Fibroblast of skin of back (primary cell): ENCODE measurements at regions not wholly inside any gene's neighbourhood (a gene's known extent, or its start where the extent isn't known, plus 50 kb on each side); places are given as distances from the start of the nearest gene placed in this dataset.
"Not testable (repeated sequence)": the region's sequence is repeated elsewhere in the genome, so short reads cannot be mapped to it uniquely, and the experiment has no call there.

ENCODE experiments used
- DNase-seq: peaks from one replicate; pipeline ENCODE4 v3.0.0-alpha.2; 2013

DNA sequence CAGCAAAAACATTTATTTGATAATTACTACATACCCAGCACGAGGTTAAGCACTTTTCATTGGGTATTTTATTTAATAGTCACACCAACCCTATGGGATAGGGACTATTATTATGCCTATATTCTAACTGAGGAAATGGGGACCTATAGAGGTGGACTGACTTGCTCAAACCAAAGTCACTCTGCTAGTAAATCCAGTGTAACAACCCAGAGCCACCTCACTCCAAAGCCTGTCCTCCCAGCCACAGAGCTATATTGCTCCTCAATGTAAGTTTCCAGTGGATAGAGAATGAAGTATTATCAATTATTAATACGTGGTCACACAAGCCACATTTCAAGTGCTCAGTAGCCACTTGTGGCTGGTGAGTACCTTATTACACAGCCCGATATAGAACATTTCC, 97.5 kb downstream of the RGS2 start:
- no peak for DNase-seq

DNA sequence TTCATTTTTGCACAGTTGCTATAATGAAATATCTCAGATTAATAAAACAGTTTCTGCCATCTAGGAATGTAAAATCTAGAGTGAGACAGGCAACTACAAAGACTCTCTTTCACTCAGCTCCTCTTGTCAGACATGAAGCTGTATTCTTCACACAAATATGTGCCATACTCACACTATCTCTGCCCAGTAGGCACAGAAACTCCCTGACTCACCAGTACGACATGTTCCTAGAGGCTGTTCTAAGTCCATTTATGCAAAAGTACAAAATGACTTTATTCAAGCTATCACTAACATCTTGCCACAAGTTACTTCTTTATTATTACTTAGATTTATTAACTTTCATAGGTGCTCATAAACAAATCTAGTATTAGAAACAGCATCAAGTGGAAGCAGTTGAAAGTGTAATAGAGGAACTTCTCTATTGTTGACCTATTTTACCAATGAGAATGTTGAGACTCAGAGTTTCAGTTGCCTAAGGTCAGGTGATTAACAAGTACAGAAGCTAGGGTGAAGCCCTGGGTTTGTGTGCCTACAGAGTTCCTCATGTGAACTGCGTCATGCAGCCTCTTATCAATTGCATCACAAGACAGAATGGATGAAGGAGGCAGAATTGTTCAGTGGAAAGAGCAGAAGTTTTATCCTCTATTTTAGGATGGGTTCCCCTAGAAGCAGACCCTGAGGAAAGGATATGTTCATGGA, 98.9 kb downstream of the RGS2 start:
- peak; percentile 19 for DNase-seq

- DNase-seq, result not testable (repeated sequence)
Measured at GRCh38 chr1:192911896-192912656, 103.2 kb downstream of the RGS2 start.

DNA sequence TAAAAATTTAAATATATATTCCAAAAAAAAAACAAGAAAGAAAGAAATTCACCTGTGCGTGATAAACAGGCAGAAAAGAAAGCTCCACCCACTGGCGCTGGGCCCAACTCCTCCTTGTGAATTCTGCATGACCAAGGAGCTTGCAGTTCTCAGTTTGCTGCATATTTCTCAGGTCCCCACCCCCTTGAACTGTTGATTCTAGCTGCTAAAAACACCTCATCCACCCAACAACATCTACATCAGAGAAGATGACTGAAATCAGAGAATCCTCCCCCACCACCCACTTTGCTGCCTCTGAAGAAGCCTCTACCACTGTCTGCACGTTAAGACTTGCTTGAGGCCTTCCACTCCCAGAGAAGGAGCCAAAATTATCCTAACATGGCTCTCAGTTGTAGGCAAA, 104.8 kb downstream of the RGS2 start:
- DNase-seq, result no peak

GRCh38 chr1:192914092-192914491, 105.3 kb downstream of the RGS2 start:
- no peak for DNase-seq

GRCh38 chr1:192914696-192915095, 105.9 kb downstream of the RGS2 start:
- DNase-seq, result no peak

DNA sequence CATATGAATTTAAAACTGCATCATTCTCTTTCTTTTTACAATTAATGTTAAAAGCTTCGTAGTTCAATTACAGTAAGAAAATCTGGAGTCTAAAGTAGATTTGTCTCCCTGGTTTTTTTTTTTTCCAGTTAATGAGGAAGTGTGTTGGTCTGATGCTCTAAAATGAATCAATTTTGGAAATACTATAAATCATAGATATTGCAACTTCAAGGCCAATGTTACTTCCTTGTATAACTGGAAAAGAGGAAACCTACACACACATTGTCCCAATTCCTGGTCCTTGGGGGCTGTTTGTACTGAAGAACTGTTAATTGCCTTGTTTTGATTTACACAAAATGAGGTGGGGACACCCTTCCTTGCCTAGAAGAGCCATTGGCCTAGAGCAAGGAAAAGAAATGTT, 107.2 kb downstream of the RGS2 start:
- DNase-seq, result no peak

DNA sequence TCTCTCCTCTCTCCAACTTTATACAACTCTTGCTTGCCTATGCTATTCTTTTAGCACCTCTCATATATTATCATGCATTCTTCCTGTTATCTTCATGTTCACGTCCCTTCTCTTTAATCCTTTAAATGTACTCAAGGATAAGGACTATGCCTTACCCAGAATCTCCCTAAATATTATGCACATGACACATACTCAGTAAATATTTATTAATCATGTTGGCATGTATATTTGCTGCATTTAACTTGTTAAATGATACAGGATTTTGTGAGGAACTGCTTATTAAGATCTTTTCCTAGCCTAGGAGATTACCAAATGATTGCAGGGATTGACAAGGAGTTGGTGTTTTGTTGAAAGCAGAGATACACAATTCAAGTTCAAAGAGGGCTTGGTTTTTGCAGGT, 109.4 kb downstream of the RGS2 start:
- DNase-seq, result no peak

DNA sequence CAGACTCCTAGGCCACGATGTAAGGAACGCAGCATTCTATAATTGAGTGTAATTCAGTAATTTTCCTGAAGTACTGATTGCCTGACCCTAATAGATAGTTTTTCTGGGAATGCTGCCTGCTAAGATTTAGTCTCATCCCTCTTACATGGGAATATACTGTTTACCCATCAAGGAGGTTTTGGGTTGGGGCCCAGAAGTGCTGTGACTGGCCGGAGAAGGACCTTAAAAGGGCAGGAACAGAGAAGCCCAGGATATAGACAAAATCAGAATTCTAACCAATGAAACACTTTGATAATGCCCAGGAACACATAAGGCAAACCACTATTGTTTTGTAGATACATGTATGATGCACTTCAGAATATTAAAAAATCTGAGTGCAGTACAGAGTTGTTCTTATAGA, 111.6 kb downstream of the RGS2 start:
- no peak for DNase-seq

DNA sequence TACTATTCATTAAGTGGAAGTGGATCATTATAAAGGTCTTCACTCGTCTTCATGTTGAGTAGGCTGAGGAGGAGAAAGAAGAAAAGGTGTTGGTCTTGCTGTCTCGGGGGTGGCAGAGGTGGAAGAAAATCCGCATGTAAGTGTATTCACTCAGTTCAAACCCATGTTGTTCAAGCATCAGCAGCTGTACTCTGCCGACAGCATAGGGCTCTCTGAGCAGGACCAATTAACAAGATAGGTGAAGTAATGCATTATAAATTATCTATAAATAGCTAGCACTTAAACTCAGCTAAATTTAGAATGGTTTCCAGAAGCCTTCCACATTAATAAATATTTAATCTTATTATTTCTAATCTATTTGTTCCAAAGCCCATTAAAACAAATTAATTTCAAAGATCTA, 116.8 kb downstream of the RGS2 start:
- DNase-seq, result no peak

GRCh38 chr1:192926736-192927135, 117.9 kb downstream of the RGS2 start:
- DNase-seq, result no peak

DNA sequence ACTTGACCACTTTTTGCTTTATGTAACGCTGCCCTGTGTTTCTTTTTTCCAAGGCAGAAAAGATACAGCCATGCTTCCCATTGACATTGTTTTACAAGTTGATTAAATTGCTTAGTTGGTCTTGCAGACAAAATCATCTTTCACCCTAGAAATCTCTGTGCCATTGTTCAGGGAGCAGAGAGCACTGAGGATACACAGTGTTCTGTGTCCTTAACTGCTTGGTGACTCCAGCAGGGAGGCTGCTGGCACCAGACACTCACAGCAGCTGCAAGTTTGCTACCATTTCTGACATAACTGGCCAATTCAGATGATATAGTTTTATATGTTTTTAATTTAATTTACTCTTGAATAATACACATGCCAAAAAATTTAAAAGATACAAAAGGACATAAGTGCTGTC, 118.7 kb downstream of the RGS2 start:
- no peak for DNase-seq

DNA sequence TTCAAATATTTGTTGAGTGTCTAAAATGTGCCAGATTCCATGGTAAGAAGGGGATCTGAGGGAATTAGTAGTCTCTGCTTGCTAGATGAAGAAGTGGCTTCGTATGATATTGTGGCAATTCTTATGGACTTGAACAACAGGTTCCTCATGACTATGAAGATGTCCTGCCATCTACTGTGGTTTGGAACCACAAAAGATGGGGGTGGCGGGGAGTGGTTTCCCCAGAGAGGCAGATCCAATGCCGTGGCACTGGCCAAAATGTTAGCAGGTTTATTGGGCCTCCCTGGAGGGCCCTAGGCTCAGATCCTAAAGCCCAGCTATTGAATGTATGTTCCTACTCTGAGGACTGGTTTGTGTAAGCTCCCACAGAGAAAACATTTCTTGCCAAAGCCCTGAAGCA, 120.8 kb downstream of the RGS2 start:
- DNase-seq, result no peak

DNA sequence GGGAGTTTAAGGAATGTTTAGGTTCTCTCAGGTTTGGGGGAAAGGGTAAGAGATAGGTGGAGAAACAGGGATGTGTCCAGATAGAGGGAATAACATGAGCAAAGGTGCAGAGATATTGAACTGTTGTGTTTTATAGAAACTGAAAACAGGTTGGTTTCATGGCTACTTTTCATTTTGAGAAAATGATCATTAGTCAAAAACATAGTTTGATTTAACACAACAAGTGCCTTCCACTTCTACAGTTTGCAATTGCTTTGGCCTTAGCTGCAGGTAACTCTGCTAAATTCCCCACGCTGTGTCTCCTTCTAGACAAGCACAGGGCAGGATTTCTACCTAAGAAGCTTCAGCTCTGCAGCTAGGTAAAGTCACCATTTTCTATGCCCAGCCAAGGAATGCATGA, 124.9 kb downstream of the RGS2 start:
- DNase-seq, result no peak

DNA sequence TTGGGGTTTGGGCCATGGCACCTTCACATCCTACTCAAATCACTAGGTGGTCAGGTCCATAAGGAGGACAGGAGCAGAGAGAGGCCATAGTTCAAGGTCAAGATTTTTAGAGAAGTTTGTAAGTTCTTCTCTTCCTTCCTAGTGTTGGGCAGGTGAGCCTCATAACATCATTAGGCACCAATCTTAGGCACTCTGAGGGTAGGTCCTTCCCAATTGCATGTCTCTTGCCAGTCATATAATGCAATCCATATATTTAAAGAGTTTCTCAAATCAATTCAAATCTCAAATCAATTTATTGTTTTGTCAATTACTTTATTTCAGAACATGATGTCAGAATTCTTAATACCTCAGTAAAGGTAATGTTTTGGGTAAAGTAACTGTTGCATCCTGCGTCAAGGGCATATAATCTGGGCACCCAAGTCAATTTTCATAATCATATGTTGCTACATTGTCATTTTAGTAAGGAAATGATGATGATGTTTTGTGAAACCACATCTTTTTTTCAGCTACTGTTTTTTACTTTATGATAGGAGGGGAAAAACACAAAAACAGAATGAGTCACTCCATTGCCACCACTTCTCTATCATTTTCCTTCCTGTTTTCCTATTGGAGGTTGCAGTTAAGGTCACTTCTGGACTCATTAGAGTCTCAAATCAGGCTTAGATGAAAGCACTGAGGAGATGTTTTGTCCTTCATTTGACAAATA, 122.7 kb downstream of the UCHL5 start:
- DNase-seq, result no peak

DNA sequence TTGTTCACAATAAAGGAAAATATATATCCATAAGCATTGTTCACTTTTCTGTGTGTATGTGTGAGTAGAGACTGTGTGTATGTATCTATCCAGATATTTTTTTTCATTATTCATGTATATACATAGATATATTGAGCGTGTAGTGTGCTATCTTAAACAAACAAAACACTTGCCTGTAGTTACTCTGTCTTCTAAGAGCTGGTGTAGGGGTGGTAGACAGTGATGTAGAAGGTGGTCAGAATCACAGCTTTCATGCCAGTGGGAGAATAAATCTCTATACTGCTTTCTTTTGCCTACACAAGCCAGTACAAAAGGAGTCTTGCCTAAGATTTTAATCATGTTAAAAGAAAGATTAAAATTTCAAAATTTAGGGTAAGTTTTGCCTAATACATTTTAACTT, 122.0 kb downstream of the UCHL5 start:
- no peak for DNase-seq

GRCh38 chr1:192939440-192939839, 119.7 kb downstream of the UCHL5 start:
- no peak for DNase-seq

DNA sequence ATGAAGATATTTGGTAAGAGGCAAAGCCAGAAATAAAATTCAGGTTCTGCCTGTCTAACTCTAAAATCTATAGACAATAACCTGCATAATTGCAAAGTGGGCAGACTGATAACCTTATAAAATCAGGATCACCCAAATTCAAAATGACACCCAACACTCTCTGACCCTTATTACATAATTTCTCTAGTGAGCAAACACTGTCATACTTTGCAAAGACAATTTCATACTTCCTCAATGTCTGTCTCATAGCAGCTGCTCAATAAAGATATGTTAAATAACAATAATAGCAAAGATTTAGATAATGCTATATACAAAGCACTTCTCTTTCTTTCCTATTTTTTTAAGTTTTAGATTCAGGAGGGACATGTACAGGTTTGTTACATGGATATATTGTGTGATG, 118.5 kb downstream of the UCHL5 start:
- no peak for DNase-seq

GRCh38 chr1:192941722-192942411, 117.3 kb downstream of the UCHL5 start:
- DNase-seq, result no peak

DNA sequence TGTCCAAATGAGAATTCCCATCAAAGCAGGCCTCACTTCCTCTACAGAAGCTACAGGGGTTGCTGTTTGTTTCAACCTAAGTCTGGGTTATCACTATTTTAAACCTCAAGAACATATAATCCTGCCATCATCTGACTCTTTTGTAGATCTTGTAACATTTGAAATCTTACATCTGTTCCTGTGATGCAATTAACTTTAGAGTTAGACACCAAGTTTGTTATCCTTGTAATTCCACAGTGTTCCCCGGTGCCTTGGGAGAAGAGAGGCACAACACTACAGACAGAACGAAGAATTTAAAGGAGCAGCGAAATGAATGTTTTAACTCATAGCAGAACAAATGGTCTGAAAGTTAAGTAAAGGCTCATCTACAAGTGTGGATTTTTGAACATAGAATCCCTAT, 116.1 kb downstream of the UCHL5 start:
- no peak for DNase-seq

GRCh38 chr1:192943522-192943921, 115.6 kb downstream of the UCHL5 start:
- no peak for DNase-seq

DNA sequence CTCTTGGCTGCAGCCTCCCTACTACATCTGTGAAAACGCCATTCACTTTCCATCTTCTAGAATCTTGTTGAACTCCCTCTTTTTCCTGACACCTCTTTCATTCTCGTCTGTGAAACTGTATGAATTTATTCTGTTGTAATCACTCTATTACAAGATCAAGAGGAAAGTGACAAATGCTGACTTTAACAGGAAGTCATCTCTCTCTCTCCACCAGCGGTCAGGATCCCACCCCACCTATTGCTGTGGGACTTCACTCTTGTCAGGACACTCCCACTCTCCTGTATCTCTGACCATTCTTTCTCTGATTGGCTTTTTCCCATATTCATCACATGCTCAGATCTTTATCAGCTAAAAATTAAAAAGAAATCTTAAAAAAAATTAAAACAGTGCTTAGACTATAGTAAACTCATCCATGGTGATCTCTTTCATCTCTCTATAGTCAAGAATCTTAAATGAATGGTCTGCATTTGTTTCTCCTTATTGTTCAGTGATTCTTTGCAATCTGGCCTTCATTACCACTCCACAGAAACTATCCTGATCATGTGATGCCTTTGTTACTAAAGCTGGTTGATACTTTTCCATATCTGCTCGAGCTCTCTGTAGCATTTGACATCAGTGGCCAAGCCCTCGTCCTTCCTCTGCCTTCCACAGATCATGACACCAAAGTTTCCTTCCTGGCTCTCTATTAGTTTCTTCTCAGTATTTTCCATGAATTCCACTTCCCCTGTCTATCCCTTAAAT, 113.6 kb downstream of the UCHL5 start:
- no peak for DNase-seq
